ENCODE measurements at regions not wholly inside any gene's neighbourhood (a gene's known extent, or its start where the extent isn't known, plus 50 kb on each side); places are given as distances from the start of the nearest gene placed in this dataset.
A peak's percentile ranks its signal among the peaks of the same experiment; 100 is the strongest.

DNA sequence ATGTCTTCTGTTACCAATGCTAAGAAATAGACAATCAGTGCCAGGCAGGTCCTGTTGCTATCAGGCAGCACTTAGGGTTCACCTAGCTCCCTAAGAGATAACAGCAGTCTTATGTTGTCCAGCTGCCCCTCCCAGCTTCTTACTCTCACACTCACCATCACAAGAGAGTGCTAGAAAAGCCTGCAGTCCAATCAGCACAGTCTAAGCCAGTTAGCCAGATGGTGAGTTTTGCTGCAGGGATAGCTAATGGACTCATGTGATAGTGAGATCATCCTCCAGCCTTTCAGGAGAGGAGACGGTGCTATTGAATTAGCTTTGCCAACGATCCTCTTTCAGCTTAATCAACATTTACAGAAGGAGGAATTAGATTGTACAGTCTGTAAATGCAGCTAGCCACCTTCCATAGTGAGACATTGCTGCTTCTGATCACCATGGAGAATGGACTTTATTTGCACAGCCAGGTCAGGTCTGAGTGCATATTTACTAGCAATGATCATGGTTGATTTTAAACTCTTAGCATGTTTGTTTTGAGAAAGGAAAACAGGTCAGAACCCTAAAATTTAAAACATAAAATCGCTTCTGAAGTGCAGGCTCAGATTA, 438.3 kb downstream of the CENPC start:
- WGBS (ENCODE audit: insufficient coverage), result no CpG with 5 or more reads among the region's 3 CpGs
- peak in 2 of 6 donors; percentile 50 to 80 for DNase-seq (ENCODE audit: low read depth in 4 of 6, low spot score in 6 of 6)

DNA sequence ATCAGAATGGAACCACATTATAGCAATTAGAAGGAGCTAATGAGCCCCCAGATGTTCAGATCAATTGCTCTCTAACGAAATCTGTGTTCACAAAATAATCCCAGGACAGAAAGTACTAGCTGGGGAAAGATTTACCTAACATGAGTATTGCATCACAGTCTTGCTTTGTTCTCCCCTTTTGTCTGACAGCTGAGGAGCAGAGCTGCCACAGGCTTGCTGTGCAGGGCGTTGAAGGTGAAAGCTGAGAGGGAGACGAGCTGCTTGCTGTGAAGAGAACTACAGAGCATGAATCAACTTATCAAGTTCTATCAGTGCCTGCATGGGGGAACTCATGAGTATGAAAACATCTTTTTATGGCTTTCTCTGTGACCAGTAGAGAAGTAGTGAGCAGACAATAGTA, 441.2 kb downstream of the CENPC start:
- Histone ChIP-seq H3K27me3 (ENCODE audit: control insufficient read depth, insufficient read depth, low read length) (no peaks in the 10 kb centered on the region), H3K27ac (ENCODE audit: low read depth, low read length) (no peak overlapping the region), H3K36me3 (ENCODE audit: control insufficient read depth, insufficient read depth, low read length) (no peaks in the 10 kb centered on the region), H3K9me3 (ENCODE audit: control insufficient read depth, insufficient read depth, low read length) (no peaks in the 10 kb centered on the region), H3K4me1 (ENCODE audit: control insufficient read depth, insufficient read depth, low read length) (peaks cover 3% of the 10 kb centered on the region), H3K4me3 (ENCODE audit: low read depth, low read length) (no peak overlapping the region)
- 39% methylated on average over 2 of the region's 3 CpGs for WGBS (ENCODE audit: insufficient coverage)
- peak in 2 of 6 donors; percentile 8 to 62 for DNase-seq (ENCODE audit: low read depth in 4 of 6, low spot score in 6 of 6)

More for the DNA sequence above, 438.3 kb downstream of the CENPC start:
- no peaks in the 10 kb centered on the region for H3K9me3 ChIP-seq (ENCODE audit: control insufficient read depth, insufficient read depth, low read length)
- no peaks in the 10 kb centered on the region for H3K36me3 ChIP-seq (ENCODE audit: control insufficient read depth, insufficient read depth, low read length)
- no peak overlapping the region for H3K4me3 ChIP-seq (ENCODE audit: low read depth, low read length)
- peaks cover 3% of the 10 kb centered on the region for H3K4me1 ChIP-seq (ENCODE audit: control insufficient read depth, insufficient read depth, low read length)
- no peak overlapping the region for H3K27ac ChIP-seq (ENCODE audit: low read depth, low read length)
- H3K27me3 ChIP-seq (ENCODE audit: control insufficient read depth, insufficient read depth, low read length), result no peaks in the 10 kb centered on the region

DNA sequence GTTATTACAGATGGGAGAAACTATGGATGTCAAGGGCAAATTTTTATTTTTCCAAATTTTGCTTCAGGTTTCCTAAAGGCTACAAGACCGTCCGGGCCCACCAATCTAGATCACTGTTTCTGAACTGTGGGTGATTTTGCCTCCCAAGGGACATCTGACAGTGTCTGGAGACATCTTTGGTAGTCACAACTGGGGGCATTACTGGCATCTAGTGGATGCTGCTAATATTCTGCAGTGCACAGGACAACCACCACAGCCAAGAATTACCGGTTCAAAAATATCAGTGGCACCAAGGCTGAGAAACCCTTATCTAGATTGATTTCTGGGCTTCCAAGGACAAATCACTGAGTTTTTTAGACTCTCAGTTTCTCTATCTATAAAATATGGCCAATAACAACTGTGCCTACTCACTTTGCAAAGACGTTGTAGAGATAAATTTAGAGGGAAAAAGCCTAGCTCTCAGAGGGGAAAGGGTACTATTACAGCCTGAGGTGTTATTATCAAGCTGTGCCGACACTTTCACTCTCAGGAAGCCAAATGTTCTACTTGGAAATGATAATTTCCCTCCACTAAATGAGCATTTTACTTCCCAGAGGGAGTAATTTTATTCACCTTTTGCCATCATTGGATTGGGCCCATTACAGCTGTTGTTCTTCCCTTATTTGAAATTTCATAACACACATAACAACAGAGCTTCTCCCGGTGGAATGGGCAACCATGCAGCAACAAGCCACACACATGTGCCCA, 442.1 kb downstream of the CENPC start:
- Histone ChIP-seq H3K9me3 (ENCODE audit: control insufficient read depth, insufficient read depth, low read length) (no peaks in the 10 kb centered on the region), H3K36me3 (ENCODE audit: control insufficient read depth, insufficient read depth, low read length) (no peaks in the 10 kb centered on the region), H3K4me1 (ENCODE audit: control insufficient read depth, insufficient read depth, low read length) (peaks cover 3% of the 10 kb centered on the region), H3K27me3 (ENCODE audit: control insufficient read depth, insufficient read depth, low read length) (no peaks in the 10 kb centered on the region), H3K4me3 (ENCODE audit: low read depth, low read length) (no peak overlapping the region), H3K27ac (ENCODE audit: low read depth, low read length) (no peak overlapping the region)
- 100% methylated on average over 3 of the region's 6 CpGs for WGBS (ENCODE audit: insufficient coverage)
- peak in 1 of 6 donors; percentile 82 for DNase-seq (ENCODE audit: low read depth in 4 of 6, low spot score in 6 of 6)

DNA sequence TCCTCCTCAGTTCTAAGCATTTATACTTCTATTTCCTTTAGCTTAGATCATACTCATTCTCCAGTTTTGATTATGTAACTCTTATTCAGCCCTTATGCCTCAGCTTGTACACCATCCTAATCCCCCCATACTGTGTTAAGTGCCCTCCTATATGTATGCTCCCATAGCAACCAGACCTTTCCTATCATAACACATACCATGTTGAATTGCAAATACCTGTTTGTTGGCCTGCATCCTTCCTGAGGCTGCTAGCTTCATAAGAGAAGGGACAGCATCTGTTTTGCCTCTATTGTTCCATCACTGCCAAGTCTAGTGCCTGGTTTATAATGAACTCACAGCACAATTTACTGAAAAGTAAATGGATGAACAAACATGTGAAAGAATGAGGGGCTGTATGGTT, 443.7 kb downstream of the CENPC start:
- Histone ChIP-seq H3K9me3 (ENCODE audit: control insufficient read depth, insufficient read depth, low read length) (no peaks in the 10 kb centered on the region), H3K27me3 (ENCODE audit: control insufficient read depth, insufficient read depth, low read length) (no peaks in the 10 kb centered on the region), H3K27ac (ENCODE audit: low read depth, low read length) (no peak overlapping the region), H3K4me1 (ENCODE audit: control insufficient read depth, insufficient read depth, low read length) (peaks cover 3% of the 10 kb centered on the region), H3K36me3 (ENCODE audit: control insufficient read depth, insufficient read depth, low read length) (no peaks in the 10 kb centered on the region), H3K4me3 (ENCODE audit: low read depth, low read length) (no peak overlapping the region)
- peak in 2 of 6 donors; percentile 3 to 22 for DNase-seq (ENCODE audit: low read depth in 4 of 6, low spot score in 6 of 6)

DNA sequence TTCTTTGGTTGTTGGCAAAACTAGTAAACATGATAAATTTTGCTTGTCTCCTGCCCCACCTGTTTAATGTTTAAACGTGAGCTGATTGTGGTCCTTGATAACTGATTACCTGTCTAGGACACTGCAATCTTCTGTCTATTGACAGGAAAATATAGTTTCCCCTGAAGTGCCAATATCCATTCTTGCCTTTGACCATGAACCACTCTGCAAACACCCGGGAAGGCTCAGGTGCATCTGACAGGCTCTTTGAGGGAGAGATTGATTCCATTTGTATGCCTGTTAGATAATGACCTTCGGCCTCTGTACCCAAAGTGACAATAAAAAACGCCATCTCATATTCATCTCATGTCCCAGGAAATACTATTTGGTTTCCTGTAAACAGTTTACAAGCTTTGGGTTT, 453.0 kb downstream of the CENPC start:
- no peaks in the 10 kb centered on the region for H3K4me1 ChIP-seq (ENCODE audit: control insufficient read depth, insufficient read depth, low read length)

DNA sequence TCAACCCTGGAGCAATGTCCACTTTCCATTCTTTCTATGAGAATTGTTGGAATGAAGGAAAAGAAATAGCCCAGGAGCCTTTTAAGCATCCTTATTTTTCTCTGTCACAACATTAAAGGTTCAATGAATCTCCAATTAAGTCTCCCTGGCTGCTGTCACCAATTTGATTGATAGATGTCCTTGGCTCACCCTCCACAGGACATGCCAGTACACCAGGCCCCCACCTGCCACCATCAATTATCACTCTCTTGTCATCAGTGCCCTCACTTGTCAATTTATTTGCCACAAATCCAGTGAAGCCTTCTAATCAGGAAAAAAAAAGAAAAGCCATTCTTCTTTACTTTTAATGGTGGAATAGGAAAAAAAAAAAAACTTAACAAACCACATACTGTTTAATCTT, 453.6 kb downstream of the CENPC start:
- H3K4me1 ChIP-seq (ENCODE audit: control insufficient read depth, insufficient read depth, low read length), result no peaks in the 10 kb centered on the region
- DNase-seq (ENCODE audit: low read depth in 4 of 6, low spot score in 6 of 6), result peak in 2 of 6 donors; percentile 49 to 62
- no peaks in the 10 kb centered on the region for H3K9me3 ChIP-seq (ENCODE audit: control insufficient read depth, insufficient read depth, low read length)
- no peak overlapping the region for H3K4me3 ChIP-seq (ENCODE audit: low read depth, low read length)
- H3K27ac ChIP-seq (ENCODE audit: low read depth, low read length), result no peak overlapping the region
- no peaks in the 10 kb centered on the region for H3K36me3 ChIP-seq (ENCODE audit: control insufficient read depth, insufficient read depth, low read length)
- no peaks in the 10 kb centered on the region for H3K27me3 ChIP-seq (ENCODE audit: control insufficient read depth, insufficient read depth, low read length)

More for the DNA sequence above, 453.0 kb downstream of the CENPC start:
- no peak overlapping the region for H3K27ac ChIP-seq (ENCODE audit: low read depth, low read length)
- peak in 1 of 6 donors; percentile 20 for DNase-seq (ENCODE audit: low read depth in 4 of 6, low spot score in 6 of 6)
- no peaks in the 10 kb centered on the region for H3K27me3 ChIP-seq (ENCODE audit: control insufficient read depth, insufficient read depth, low read length)
- no peak overlapping the region for H3K4me3 ChIP-seq (ENCODE audit: low read depth, low read length)
- H3K9me3 ChIP-seq (ENCODE audit: control insufficient read depth, insufficient read depth, low read length), result no peaks in the 10 kb centered on the region
- no CpG with 5 or more reads among the region's 4 CpGs for WGBS (ENCODE audit: insufficient coverage)
- H3K36me3 ChIP-seq (ENCODE audit: control insufficient read depth, insufficient read depth, low read length), result no peaks in the 10 kb centered on the region

DNA sequence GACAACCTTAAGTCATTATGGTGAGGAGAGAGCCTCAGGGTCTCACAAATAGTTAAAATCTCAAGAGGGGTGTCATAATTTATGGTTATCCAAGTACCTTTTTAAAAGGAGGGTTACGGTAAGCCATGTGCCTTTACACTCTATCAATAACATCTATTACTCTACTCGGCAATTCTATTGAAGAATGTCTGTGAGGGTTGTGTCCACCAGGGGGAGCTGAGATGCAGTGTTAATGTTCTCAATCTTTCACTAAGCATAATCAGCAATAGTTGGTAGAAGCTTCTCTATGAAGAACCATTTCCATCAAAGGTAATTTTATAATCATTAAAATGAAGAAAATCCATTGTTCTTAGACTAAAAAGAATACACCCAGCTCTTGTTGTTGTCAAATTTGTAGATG, 457.4 kb downstream of the CENPC start:
- Histone ChIP-seq H3K27ac (ENCODE audit: low read depth, low read length) (no peak overlapping the region), H3K4me3 (ENCODE audit: low read depth, low read length) (no peak overlapping the region), H3K27me3 (ENCODE audit: control insufficient read depth, insufficient read depth, low read length) (no peaks in the 10 kb centered on the region), H3K9me3 (ENCODE audit: control insufficient read depth, insufficient read depth, low read length) (no peaks in the 10 kb centered on the region), H3K4me1 (ENCODE audit: control insufficient read depth, insufficient read depth, low read length) (peaks cover 2% of the 10 kb centered on the region), H3K36me3 (ENCODE audit: control insufficient read depth, insufficient read depth, low read length) (no peaks in the 10 kb centered on the region)
- no peak for DNase-seq (ENCODE audit: low read depth in 4 of 6, low spot score in 6 of 6)
- WGBS (ENCODE audit: insufficient coverage), result no CpG with 5 or more reads among the region's 2 CpGs

DNA sequence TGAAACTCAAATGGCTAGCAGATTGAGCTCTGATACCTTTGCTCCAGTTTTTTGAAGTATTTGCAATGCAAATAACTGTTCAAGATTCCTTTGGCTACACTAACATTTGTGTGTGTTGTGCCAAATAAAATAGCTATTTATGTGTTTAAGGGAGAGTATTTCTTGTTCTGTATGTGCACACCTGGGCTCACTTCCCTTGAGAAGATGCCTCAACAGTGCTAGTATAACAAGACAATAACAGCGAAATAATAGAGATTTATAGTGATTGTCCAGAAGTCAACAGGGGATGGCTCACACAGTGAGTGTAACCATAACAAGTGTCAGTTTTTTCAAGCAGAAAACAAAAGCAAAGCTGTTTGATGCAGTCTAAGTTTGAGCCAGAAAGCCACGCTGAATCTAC, 460.5 kb downstream of the CENPC start:
- Histone ChIP-seq H3K27me3 (ENCODE audit: control insufficient read depth, insufficient read depth, low read length) (no peaks in the 10 kb centered on the region), H3K9me3 (ENCODE audit: control insufficient read depth, insufficient read depth, low read length) (no peaks in the 10 kb centered on the region), H3K4me3 (ENCODE audit: low read depth, low read length) (no peak overlapping the region), H3K36me3 (ENCODE audit: control insufficient read depth, insufficient read depth, low read length) (no peaks in the 10 kb centered on the region), H3K27ac (ENCODE audit: low read depth, low read length) (no peak overlapping the region), H3K4me1 (ENCODE audit: control insufficient read depth, insufficient read depth, low read length) (peaks cover 2% of the 10 kb centered on the region)
- 33% methylated on average over 1 of the region's 2 CpGs for WGBS (ENCODE audit: insufficient coverage)
- peak in 2 of 6 donors; percentile 43 to 51 for DNase-seq (ENCODE audit: low read depth in 4 of 6, low spot score in 6 of 6)

DNA sequence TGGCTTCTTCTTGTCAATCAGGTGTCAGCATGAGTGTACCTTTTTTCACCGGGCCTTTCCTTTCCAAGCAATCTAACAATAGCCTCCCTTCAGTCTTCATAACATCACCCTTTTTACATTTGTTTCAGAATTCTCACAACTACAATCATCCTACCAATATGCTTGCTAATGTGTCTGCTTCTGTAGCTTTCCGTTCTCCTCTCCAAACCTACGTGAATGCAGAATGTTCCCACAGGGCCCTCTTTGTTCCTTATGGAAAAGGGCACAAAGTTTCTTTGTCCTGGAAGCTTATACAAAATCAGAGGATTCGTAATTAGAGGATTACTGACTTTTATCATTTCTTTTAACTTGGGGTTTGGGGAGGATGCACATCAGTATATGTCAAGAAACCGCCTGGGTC, 461.8 kb downstream of the CENPC start:
- peak in 2 of 6 donors; percentile 16 to 47 for DNase-seq (ENCODE audit: low read depth in 4 of 6, low spot score in 6 of 6)
- H3K4me3 ChIP-seq (ENCODE audit: low read depth, low read length), result no peak overlapping the region
- H3K4me1 ChIP-seq (ENCODE audit: control insufficient read depth, insufficient read depth, low read length), result peaks cover 2% of the 10 kb centered on the region
- H3K36me3 ChIP-seq (ENCODE audit: control insufficient read depth, insufficient read depth, low read length), result no peaks in the 10 kb centered on the region
- H3K27me3 ChIP-seq (ENCODE audit: control insufficient read depth, insufficient read depth, low read length), result no peaks in the 10 kb centered on the region
- WGBS (ENCODE audit: insufficient coverage), result 33% methylated on average over 1 of the region's 5 CpGs
- no peaks in the 10 kb centered on the region for H3K9me3 ChIP-seq (ENCODE audit: control insufficient read depth, insufficient read depth, low read length)
- no peak overlapping the region for H3K27ac ChIP-seq (ENCODE audit: low read depth, low read length)

DNA sequence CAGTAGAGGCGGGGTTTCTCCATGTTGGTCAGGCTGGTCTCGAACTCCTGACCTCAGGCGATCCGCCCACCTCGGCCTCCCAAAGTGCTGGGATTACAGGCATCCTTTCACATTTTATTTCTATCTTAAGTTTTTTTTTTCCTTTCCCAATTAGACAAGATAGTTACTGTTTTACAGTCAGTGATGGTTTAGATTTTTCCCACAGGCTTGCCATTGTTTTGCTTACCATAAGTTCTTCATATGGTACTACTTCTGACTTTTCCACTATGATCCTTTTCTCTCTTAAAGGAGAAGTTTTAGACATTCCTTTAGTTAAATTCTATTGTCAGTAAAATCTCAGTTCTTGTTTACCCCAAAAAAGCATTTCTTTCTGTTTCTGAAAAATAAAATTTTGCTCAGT, 462.6 kb downstream of the CENPC start:
- no peaks in the 10 kb centered on the region for H3K27me3 ChIP-seq (ENCODE audit: control insufficient read depth, insufficient read depth, low read length)
- no peak overlapping the region for H3K27ac ChIP-seq (ENCODE audit: low read depth, low read length)
- no peak overlapping the region for H3K4me3 ChIP-seq (ENCODE audit: low read depth, low read length)
- DNase-seq (ENCODE audit: low read depth in 4 of 6, low spot score in 6 of 6), result no peak
- WGBS (ENCODE audit: insufficient coverage), result no CpG with 5 or more reads among the region's 5 CpGs
- no peaks in the 10 kb centered on the region for H3K9me3 ChIP-seq (ENCODE audit: control insufficient read depth, insufficient read depth, low read length)
- no peaks in the 10 kb centered on the region for H3K36me3 ChIP-seq (ENCODE audit: control insufficient read depth, insufficient read depth, low read length)
- peaks cover 2% of the 10 kb centered on the region for H3K4me1 ChIP-seq (ENCODE audit: control insufficient read depth, insufficient read depth, low read length)

All from spinal cord (tissue), 9 donors.